SHP77 treated with DMSO at 0.1 percent for 48 hours (cell line): ENCODE measurements at regions not wholly inside any gene's neighbourhood (a gene's known extent, or its start where the extent isn't known, plus 50 kb on each side); places are given as distances from the start of the nearest gene placed in this dataset.

Experiments
- DNase-seq: peaks from one replicate; lab custom pipeline; 2025; lab: John Stamatoyannopoulos, UW

DNA sequence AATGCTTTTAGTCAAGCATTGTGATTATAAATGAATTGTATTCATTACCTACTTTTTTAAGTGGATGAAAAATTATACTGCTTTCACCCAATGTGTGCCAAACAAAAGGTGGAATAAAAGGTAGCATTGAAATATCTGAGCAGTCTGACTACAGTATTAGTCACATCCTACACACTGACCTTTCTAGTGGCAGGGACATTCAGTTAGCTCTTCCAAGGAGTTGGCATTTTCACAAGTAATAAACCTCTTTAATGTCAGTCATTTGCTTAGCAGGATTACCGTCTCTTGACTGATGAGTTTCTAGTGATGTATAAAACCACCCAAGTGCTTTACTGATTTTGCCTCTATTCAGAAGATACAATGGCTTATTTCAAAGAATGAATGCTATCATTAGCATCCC is 687.9 kb downstream of the ARAP2 start:
- DNase-seq: no peak

DNA sequence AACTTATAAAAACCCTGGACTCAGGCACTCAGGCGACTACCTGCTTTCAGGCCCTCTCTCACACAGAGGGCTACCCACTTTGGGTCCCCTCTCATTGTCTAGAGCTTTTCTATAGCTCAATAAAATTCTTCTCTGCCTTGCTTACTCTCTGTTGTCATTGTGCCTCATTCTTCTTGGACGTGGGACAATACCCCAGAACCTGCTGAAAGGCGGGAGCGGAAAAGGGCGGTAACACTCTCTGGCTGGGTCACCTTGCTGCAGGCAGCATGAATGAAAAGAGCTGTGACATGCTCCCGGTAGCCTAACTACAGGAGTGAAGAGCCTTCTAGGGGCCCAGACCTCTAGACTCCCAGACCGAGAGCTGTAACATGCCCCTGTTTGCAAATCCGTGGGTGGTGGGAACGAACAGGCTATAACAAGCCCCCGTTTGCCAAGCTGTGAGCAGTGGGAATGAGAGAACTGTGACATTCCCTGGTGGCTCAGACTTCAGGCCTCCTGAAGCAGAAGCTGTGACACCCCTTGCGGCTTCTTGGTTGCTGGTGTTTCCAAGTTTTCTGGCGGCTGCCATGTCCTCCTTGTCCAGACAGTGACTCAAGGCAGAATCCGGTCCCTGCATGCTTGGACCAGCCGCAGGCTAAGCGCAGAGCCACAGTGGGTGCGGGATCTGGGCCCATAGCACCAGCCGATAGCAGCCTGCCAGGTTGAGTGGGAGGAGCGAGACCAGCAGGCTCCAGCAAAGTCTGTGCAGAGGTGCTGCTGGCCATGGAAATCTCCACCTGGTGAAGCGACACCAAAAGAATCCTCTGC is 684.6 kb downstream of the ARAP2 start:
- DNase-seq: no peak

DNA sequence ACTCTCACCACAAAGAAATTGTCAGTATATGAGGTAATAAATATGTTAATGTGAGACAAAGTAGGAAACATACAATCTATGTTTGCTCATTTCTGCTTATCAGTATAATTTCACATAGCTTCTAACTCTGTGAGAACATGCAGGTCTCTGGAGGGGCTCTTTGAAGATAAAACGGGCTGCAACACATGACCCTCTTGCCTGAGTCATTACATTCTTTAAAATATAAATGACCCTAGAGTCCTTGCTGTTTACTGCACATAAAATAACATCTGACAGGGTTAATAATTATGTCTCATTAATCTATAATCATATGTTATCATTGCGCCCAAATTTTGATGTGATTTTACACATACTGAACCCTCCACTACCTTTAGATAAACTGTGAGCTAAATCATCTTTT is 681.5 kb downstream of the ARAP2 start:
- no peak for DNase-seq

DNA sequence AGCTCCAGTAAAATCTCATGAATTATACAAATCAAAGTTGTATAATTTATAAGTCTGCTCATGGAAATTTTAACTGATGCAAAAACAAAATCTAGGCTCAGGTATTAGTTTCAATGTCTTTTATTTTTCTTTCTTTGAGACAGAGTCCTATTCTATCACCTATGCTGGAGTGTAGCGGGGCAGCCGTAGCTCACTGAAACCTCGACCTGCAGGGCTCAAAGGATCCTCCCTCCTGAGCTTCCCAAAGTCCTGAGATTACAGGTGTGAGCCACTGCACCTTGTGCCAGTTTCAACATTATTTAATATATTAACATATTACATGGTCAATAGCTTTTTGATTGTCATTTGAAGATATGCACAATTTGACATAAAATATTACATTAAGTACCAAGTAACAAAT is 678.7 kb downstream of the ARAP2 start:
- no peak for DNase-seq

DNA sequence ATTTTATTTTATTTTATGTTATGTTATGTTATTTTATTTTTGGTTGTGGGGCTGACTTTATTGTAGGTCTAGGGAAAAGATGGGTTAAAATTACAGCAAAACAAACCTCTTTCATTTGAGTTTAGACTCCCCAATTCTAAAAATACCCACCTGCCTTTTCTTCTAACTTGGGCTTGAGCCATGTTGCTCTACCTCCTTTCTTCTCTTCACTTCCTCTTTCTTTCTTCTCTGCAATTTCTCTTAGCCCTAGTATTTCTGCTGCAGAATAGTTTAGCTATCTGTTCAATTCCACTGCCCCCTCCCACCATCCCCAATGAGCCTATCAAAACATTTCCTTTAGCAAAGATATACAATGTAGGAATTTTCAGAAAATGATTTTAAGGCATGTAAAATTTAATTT is 653.3 kb downstream of the ARAP2 start:
- DNase-seq: no peak

DNA sequence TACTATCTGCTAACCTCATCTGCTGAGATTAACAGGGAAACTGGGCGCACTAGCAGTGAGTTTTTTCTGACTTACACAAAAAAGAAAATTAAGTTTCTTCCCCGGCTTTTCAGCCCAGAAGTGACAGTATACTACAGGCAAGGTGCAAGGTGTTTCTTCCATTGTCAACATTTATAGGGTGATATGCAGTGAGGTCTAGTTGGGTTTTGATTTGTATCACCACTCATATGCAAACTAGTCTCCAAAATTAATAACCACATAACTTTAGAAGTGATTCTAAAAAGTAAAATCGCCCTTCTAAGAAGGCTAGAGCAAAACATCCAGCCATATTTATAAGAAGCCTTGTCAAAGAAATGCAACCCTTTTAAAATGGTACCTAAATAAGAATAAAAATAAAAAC is 640.1 kb downstream of the ARAP2 start:
- DNase-seq: no peak

DNA sequence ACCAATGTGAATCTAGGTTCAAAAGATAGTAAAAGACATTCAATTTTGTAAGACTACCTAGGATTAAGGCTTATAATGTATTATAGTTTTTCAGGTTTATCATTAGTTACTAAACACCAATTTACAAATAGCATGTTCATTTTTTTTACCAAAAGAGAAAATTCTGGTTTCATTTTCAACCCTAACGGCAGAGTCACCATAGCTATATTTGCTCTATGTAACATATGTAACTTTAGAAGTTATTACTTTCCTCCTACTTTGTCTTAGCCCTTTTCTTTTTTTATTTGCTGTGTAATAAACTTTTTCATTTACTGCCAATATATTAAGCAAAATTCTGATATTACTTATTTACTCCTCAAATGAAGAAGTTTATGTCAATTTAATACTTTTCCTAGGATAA is 639.6 kb downstream of the ARAP2 start:
- DNase-seq: no peak

DNA sequence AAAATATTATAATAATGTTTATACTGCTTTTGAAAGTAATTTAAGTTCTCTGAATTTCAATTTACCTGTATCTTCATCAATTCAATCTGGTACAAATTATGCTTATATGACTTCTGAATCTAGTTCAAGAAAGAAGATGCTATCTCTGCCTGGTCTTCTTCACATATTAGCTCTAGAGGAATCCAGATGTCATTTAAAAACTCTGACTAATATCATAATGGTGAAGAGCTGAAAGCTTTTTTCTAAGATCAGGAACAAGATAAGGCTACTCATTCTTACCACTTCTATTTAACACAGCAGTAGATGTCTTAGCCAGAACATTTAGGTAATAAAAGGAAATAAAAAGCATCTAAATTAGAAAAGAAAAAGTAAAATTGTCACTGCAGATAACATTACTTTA is 636.1 kb downstream of the ARAP2 start:
- no peak for DNase-seq

DNA sequence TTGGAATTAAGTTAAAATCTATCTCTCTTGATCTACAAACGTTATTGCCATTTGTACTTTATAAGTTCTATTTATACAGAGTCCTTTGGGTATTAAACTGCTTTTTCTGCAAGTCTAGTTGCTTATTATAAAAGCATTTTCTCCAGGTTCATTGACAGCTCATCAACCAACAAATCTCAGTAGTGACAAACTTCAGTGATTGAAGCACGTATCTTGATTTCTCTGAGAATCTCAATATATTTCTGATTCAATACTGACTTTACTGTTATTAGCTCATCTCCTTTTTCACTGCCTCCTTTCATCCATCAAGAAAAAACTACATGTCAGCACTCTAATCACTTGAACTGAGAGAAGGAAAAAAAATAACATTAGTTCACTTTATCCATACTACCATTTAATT is 630.2 kb downstream of the ARAP2 start:
- no peak for DNase-seq

DNA sequence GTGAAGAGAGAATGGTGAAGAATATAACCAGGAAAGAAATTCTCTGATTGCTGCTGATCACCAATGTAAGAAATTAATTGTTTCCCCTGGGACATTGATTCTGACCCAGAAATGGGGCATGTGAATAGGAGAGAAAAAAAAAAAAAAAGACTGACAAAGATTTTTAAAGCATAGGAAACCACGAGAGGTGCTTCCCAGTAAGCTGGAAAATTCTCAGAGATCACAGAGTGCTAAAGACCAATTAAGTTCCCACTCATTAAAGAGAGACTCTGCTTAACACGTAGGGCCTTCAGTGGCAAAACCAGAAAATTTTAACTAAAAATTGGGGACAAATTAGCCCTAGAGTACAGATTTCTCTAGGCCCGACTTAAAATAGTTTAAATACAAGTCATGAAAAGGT is 604.4 kb downstream of the ARAP2 start:
- DNase-seq: no peak

DNA sequence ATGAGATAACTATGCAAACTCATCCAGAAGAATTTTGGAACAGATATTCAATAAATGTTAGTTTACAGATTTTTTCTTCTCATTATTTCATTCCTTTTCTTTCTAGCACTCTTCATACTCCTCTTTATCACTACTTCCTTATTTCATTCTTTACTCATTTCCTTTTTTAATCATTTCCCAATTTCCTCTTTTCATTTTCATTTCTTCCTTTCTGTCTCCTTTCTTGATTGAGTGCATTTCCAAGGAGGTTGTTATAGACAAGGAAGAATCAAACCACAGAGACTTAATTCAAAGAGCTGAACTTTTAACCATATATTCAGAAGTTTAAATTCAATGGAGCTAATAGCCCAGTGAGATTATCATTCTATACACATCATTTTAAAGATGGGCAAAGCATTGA is 600.7 kb downstream of the ARAP2 start:
- no peak for DNase-seq

DNA sequence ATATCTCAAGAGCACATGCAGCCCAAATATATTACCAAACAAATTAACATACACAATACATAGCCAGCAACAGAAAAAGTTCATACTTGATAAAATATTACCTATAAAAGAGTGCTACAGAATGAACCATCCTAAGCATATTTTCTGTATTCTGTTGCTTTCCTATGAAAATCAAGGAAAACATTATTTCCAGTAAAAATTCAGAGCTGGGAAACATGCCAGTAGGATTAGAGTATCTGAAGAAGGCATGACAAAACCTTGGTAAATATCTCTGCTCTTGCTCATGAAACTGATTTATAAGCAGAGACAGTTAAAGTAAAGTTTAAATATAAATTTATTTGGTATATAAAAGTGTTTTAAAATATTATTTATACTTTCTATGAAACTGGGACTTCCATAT is 599.7 kb downstream of the ARAP2 start:
- no peak for DNase-seq

DNA sequence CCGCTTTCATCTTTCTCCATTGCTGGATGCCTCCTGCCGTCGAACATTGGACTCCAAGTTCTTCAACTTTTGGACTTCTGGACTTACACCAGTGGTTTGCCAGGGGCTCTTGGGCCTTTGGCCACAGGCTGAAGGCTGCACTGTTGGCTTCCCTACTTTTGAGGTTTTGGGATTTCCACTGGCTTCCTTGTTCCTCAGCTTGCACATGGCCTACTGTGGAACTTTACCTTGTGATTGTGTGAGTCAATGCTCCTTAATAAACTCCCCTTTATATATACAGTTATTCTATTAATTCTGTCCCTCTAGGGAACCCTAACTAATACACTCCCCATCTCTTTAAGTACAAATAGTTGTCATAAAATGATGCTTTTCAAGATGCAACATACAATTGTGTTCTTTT is 595.3 kb downstream of the ARAP2 start:
- DNase-seq: no peak

DNA sequence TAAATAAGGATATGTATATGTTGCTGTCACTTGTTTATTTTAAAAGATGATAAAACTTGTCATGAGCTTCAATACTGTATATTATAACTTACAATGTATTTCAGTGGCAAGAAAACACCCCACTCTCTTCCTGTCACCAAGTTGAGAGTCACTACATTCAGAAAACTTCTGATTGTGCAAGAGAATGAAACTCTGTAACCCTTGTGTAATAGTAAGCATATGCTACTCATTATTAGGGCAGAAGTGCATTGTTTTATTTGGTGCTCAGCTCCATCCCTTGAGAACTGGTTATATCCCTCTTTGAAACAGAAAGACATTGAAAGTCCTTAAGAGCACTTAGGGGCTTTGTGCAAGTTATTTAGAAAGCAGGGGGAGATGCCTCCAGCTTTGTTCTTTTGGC is 594.5 kb downstream of the ARAP2 start:
- DNase-seq: no peak

DNA sequence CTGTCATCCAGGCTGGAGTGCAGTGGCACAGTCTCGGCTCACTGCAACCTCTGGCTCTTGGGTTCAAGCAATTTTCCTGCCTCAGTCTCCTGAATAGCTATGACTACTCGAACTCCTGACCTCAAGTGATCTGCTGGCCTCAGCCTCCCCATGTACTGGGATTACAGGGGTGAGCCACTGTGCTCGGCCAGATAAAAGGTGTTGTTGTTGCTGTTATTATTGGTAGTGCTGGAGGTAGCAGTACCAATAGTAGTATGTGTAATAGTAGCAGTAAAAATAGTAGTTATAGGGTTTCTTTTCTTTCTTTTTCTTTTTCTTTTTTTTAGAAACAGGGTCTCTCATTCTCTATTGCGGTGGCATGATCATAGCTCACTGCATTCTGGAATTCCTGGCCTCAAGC is 592.1 kb downstream of the ARAP2 start:
- DNase-seq: no peak

DNA sequence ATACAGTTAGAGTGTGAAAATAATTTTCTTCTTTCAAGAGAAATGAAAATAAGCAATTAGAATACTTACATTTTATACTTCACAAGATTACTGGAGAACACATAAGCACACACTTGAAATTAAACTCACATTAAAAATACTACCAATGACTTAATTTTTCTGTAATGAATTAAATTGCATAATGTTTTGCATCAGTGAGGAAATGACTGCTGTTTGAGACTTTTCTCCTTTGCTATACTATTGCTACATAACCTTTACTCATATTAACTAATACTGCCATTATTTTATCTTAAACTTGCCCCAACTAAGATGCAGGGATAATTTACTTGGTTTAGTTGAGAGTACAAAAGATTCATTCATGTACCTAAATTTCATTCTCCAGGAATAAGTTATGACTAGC is 590.9 kb downstream of the ARAP2 start:
- DNase-seq: no peak

DNA sequence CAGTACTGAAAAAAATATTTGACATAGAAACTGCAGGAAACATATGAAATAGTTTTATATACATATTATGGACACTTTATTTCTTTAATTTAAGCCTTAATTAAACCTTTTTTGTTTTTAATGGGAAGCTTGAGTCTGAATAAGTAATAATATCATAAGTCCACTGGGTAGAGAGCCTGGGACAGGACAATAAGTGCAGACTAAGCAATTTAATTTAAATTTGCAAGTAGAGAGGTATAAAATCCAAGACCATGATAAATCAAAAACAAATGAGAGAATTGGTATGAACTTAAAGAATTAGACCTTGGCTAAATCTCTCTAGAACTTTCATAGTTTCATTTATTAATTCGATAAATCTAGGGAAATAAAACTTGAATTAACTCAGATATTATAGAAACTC is 571.2 kb downstream of the ARAP2 start:
- DNase-seq: no peak

DNA sequence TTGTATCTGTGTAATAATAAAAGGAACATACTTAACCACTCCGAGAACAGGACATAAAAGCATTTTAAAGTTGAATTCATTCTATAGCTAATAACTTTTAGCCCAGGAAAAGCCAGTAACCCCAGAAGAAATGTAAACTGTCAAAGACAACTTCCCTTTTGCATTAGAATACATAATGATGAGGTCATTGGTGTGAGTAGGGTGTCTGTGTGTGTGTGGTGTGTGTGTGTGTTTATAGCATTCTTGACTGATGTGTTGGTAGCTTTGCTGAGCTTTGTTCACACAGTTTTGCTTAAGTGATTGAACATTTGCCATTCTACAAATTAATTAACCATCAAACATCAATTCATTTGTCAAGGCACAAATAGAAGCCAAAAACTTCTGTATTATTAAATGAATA is 559.6 kb downstream of the ARAP2 start:
- DNase-seq: no peak

DNA sequence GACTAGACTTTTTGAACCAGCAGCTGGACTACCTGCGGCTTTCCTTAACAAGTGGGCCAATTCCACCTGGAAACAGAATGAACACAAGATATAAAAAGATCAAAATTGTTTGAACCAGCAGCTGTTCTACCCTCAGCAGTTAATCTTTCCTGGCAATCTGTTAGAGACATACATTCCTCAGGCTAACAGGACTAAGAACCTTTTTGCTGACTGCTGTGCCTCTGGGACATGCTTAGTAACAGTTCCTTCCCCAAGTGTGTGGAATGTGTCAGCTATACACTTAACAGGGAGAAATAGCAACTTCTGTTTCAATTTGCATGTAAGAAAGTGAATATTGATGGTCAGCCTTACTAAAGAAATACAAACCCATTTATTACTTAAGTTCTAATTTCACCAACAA is 554.4 kb downstream of the ARAP2 start:
- DNase-seq: no peak

DNA sequence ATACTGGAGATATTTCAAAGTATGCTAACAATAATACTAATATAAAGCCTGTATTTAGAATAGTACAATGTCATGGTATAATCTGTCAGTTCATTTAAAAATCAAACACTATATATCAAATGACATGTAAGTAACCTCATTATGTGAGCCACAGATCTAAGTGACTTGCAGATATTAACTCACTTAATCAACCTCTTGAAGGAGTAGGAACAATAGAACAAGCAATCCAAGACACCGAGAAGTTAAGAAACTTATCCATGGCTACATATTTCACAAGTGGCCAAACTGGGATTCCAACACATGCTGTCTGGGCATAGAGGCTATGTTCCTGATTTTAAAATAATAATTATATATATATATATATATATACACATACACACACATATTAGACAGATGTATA is 554.0 kb downstream of the ARAP2 start:
- DNase-seq: no peak

DNA sequence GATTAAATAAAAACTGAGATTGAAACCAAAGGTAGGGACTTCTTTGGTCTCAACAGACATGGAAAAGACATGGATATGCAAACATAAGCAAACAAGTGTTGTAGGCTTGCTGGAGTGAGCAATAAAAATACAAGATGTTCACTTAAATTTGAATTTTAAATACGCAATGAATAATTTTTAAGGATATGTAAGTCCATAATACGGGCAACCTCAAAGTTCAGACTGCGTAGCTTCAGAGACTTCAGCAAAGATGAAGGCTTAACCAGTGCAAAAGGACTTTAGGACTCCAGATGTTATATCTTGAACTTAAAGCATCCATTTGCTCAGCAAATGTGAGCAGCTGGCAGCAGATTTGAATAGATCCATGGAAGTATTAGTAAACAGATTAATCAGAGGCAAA is 549.3 kb downstream of the ARAP2 start:
- no peak for DNase-seq

DNA sequence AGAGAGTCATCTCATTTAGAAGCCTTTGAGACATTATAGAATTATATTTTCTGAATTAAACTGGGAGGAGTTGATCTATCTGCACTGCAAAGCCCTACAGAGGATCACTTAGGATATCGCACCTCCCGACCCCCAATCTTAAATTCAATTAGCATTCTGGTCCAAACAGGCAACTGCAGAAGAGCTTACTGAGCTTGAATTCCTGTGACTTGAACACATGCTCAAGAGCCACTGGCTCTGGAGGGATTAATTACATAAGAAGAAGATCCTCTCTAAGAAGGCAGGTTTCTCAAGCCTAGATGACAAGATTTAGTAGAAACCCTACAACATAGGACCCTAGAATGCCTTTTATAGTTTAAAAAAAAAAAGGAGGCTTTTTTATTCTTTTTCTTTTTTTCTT is 548.9 kb downstream of the ARAP2 start:
- DNase-seq: no peak

DNA sequence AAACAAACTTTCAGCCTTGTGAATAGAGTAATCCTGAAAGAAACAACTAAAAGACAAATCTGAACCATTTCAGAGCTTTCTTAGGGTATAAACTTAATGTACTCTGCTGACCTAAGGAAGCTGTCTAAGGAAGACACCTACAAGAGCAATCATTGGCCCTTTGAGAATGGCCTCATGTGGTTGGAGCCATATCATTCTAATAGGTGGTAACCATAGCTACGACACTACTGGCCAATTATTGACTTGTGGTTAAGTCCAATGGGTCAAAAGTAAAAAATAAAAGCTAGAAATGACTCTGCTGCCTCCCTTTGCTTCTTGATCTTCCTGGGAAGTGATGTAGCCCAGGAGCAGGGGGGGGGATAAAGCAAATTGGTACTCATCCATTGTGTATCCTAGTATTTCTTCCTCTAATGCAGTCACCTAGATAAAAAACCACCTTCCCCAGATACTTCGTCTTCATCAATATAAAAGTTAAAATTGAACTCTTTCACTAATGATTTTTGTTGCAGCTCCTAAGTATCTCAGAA is 547.0 kb downstream of the ARAP2 start:
- no peak for DNase-seq

DNA sequence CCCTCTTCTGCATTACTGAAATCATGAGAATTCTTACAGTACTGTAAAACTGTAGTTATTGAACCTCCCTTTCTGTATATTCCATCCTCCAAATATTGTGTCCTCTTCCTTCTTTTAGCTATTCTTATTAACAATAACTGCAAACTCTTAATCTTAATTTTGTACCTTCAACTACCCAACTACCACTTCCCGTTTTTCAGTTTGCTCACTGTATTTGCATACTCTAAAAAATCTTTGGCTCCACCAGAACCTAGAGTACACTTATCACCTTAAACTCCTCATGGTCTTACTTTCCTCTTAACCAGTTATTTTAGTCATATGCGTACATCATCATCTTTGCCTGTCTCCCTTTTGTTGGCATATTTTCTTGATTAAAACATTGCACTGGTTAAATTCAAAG is 543.7 kb downstream of the ARAP2 start:
- DNase-seq: no peak
